ENCODE measurements at regions not wholly inside any gene's neighbourhood (a gene's known extent, or its start where the extent isn't known, plus 50 kb on each side); places are given as distances from the start of the nearest gene placed in this dataset.

DNA sequence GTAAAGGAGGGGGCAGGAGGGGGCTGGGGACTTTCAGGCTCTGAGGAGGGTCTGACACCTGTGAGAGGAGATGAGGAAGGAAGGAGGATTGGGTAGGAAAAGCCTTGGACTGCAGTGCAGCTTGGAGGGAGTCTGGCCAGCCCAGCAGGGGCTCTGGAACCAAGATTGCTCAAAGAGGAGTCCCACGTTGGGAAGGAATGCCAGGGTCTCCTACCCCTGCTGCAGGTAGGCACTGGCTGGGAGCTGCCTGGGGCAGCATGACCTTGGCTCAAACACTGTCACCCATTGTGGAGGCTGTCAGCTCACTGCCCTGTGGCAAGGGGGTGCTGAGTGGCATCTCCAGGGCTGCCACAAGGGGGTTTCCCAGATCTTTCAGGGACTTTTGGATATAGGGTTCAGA, 94.5 kb downstream of the RPS6KA4 start:
- DNase-seq (ENCODE audit: extremely low read depth, insufficient read length) = no peak
- H3K27me3 ChIP-seq (replicated peaks; ENCODE audit: control insufficient read depth, insufficient read depth, low read length) = peaks cover 1% of the 10 kb centered on the region
- no peak for TF ChIP-seq CTCF (IDR thresholded peaks at IDR 0.05; ENCODE audit: insufficient read depth, low read length, poor library complexity, severe bottlenecking)
- H3K4me3 ChIP-seq (replicated peaks; ENCODE audit: low read depth, low read length) = no peak overlapping the region
- H3K36me3 ChIP-seq (ENCODE audit: control insufficient read depth, insufficient read depth, low read length) = no peaks in the 10 kb centered on the region

- DNase-seq (ENCODE audit: extremely low read depth, insufficient read length) = no peak
- no peaks in the 10 kb centered on the region for H3K36me3 ChIP-seq (ENCODE audit: control insufficient read depth, insufficient read depth, low read length)
- TF ChIP-seq CTCF (IDR thresholded peaks at IDR 0.05; ENCODE audit: insufficient read depth, low read length, poor library complexity, severe bottlenecking) = no peak
- H3K4me3 ChIP-seq (replicated peaks; ENCODE audit: low read depth, low read length) = no peak overlapping the region
- H3K27me3 ChIP-seq (replicated peaks; ENCODE audit: control insufficient read depth, insufficient read depth, low read length) = no peaks in the 10 kb centered on the region
Measured at GRCh38 chr11:64455456-64456261, 96.7 kb downstream of the RPS6KA4 start.

- no peaks in the 10 kb centered on the region for H3K27me3 ChIP-seq (replicated peaks; ENCODE audit: control insufficient read depth, insufficient read depth, low read length)
- no peak overlapping the region for H3K4me3 ChIP-seq (replicated peaks; ENCODE audit: low read depth, low read length)
- no peak for DNase-seq (ENCODE audit: extremely low read depth, insufficient read length)
- no peak for TF ChIP-seq CTCF (IDR thresholded peaks at IDR 0.05; ENCODE audit: insufficient read depth, low read length, poor library complexity, severe bottlenecking)
- no peaks in the 10 kb centered on the region for H3K36me3 ChIP-seq (ENCODE audit: control insufficient read depth, insufficient read depth, low read length)
Measured at GRCh38 chr11:64456509-64457320, 97.8 kb downstream of the RPS6KA4 start.

DNA sequence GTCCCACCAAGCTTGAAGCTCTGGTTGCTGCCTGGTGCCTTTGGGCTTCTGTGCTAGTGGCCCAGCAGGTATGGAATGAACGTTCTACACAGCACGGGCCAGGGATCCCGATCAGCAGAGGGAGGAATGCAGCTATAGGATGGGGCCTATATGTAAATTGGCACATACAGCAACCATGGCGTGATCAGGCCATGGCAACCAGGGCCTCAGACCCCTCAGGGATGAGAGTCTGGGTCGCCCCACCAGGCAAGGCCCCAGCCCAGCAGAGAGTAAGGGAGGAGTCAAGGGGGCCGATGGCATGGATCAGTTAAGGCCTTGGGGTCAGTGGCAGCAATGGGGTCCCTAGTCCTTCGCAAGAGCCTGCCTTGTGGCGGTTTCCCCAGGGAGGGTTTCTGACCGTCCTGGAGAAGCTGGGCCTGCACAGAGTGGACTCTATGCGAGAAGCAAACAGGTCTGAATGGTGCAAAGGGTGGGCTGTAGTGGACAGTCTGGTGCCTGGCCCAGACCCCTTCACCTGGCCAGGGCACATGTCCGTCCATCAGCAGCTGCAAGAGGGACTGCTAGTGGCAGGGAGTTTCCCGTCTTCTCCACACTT, 98.2 kb upstream of the SLC22A11 start:
- H3K36me3 ChIP-seq (ENCODE audit: control insufficient read depth, insufficient read depth, low read length) = no peaks in the 10 kb centered on the region
- no peak for DNase-seq (ENCODE audit: extremely low read depth, insufficient read length)
- no peak overlapping the region for H3K4me3 ChIP-seq (replicated peaks; ENCODE audit: low read depth, low read length)
- no peak for TF ChIP-seq CTCF (IDR thresholded peaks at IDR 0.05; ENCODE audit: insufficient read depth, low read length, poor library complexity, severe bottlenecking)
- no peaks in the 10 kb centered on the region for H3K27me3 ChIP-seq (replicated peaks; ENCODE audit: control insufficient read depth, insufficient read depth, low read length)

GRCh38 chr11:64458997-64459396, 96.7 kb upstream of the SLC22A11 start:
- no peak for DNase-seq (ENCODE audit: extremely low read depth, insufficient read length)
- TF ChIP-seq CTCF (IDR thresholded peaks at IDR 0.05; ENCODE audit: insufficient read depth, low read length, poor library complexity, severe bottlenecking) = no peak
- no peaks in the 10 kb centered on the region for H3K36me3 ChIP-seq (ENCODE audit: control insufficient read depth, insufficient read depth, low read length)
- H3K4me3 ChIP-seq (replicated peaks; ENCODE audit: low read depth, low read length) = no peak overlapping the region
- H3K27me3 ChIP-seq (replicated peaks; ENCODE audit: control insufficient read depth, insufficient read depth, low read length) = no peaks in the 10 kb centered on the region

Measured in GM06990 (cell line).